ENCODE measurements at regions not wholly inside any gene's neighbourhood (a gene's known extent, or its start where the extent isn't known, plus 50 kb on each side); places are given as distances from the start of the nearest gene placed in this dataset.
A peak's percentile ranks its signal among the peaks of the same experiment; 100 is the strongest.

DNA sequence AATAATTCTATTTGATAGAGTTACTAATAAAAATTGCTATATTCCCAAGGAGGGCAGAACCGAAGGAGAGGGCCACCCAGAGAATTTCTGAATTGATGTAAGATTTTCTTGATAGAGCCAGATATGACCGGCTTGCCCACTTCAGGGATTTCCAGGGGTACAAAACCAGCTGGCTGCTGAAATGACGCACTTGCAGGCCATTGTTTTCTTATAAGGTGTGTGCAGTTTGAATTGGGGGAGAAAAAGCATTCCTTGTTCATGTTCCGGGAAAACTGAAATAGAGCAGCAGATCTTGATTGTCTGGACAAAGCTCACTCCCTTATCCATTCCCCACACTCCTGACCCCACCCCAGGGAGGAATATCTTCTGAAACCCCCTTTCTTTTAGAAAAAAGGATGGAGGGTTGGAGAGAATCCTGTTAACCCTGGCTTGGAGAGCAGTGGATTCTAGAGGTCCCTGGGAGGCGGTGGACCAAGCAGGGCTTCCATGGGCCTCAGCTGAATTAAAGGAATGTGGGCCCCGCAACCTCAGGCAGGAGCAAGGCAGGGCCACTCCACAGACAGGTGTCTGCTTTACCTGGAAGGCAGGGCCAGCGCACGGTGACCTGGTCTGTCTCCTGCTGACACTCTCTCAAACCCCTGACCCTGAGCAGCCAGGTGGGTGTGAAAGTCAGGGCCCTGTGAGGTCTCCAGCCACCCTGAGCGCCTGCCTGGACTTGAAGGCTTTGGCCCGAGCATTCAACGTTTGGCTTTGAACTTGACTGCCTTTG is 96.4 kb downstream of the TMEM170B start:
- Histone ChIP-seq H3K4me3 (ENCODE audit: low read length) (no peak overlapping the region), H3K27me3 (ENCODE audit: control insufficient read depth, insufficient read depth, low read length) (no peaks in the 10 kb centered on the region), H3K36me3 (ENCODE audit: control insufficient read depth, insufficient read depth, low read length) (no peaks in the 10 kb centered on the region), H3K4me1 (ENCODE audit: control insufficient read depth, insufficient read depth, low read length) (peaks cover 26% of the 10 kb centered on the region), H3K27ac (ENCODE audit: low read length) (no peak overlapping the region), H3K9me3 (replicated peaks; ENCODE audit: control insufficient read depth, low read depth, low read length) (no peaks in the 10 kb centered on the region)
- WGBS (ENCODE audit: insufficient coverage), result 87% methylated on average over 5 of the region's 11 CpGs
- DNase-seq, result no peak

GRCh38 chr6:11634948-11635347 is 97.4 kb downstream of the TMEM170B start:
- Histone ChIP-seq H3K27ac (ENCODE audit: low read length) (no peak overlapping the region), H3K4me1 (ENCODE audit: control insufficient read depth, insufficient read depth, low read length) (peaks cover 28% of the 10 kb centered on the region)
- WGBS (ENCODE audit: insufficient coverage), result 74% methylated on average over 2 of the region's 4 CpGs

DNA sequence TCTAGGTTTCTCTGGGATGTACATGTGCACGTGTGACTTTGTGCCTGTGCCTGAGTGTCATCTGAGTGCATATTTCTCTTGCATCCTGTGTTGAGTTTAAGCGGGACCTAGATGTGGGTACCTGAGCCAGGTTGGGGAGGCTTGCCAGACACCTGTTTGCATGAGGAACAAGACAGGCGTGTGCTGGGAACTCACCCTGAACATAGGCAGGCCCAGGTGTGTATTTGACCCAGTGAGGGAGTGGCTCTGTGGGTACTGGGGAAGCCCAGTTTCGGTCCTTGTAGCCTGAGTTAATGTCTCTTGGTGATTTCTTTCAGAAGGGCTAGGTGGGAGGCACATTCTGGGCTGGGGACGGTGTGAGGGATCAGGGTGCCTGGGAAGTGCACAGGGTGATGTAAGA is 98.6 kb downstream of the TMEM170B start:
- no peaks in the 10 kb centered on the region for H3K27me3 ChIP-seq (ENCODE audit: control insufficient read depth, insufficient read depth, low read length)
- no peak for DNase-seq
- WGBS (ENCODE audit: insufficient coverage), result 87% methylated on average over 5 of the region's 5 CpGs

More at GRCh38 chr6:11634948-11635347, 97.4 kb downstream of the TMEM170B start:
- no peaks in the 10 kb centered on the region for H3K9me3 ChIP-seq (replicated peaks; ENCODE audit: control insufficient read depth, low read depth, low read length)
- no peaks in the 10 kb centered on the region for H3K36me3 ChIP-seq (ENCODE audit: control insufficient read depth, insufficient read depth, low read length)
- H3K27me3 ChIP-seq (ENCODE audit: control insufficient read depth, insufficient read depth, low read length), result no peaks in the 10 kb centered on the region
- no peak for DNase-seq
- no peak overlapping the region for H3K4me3 ChIP-seq (ENCODE audit: low read length)

DNA sequence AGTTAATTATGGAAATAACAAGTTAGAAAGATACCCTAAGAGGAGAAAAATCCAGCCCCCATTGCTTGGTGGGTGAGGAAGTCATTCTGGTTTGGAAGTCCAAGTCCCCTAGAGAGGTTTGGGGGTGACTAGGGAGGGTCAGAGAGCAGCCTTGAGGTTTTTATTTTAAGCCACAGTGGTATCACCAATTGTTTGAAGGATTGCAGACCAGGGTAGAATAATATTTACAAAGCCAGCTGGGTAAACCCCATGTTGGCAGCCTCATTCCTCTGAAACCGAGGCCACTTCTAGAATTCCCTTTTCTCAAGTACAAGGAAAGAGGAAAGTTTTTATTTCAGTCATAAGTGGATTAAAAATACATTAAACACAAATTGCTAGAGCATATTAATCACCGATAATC is 99.7 kb downstream of the TMEM170B start:
- Histone ChIP-seq H3K9me3 (replicated peaks; ENCODE audit: control insufficient read depth, low read depth, low read length) (no peaks in the 10 kb centered on the region), H3K4me3 (ENCODE audit: low read length) (no peak overlapping the region), H3K27me3 (ENCODE audit: control insufficient read depth, insufficient read depth, low read length) (no peaks in the 10 kb centered on the region), H3K27ac (ENCODE audit: low read length) (no peak overlapping the region), H3K36me3 (ENCODE audit: control insufficient read depth, insufficient read depth, low read length) (no peaks in the 10 kb centered on the region), H3K4me1 (ENCODE audit: control insufficient read depth, insufficient read depth, low read length) (peaks cover 14% of the 10 kb centered on the region)
- WGBS (ENCODE audit: insufficient coverage), result no CpG with 5 or more reads among the region's 2 CpGs
- DNase-seq, result no peak

More for the DNA sequence above, 98.6 kb downstream of the TMEM170B start:
- no peak overlapping the region for H3K4me3 ChIP-seq (ENCODE audit: low read length)
- H3K27ac ChIP-seq (ENCODE audit: low read length), result no peak overlapping the region
- no peaks in the 10 kb centered on the region for H3K9me3 ChIP-seq (replicated peaks; ENCODE audit: control insufficient read depth, low read depth, low read length)
- H3K36me3 ChIP-seq (ENCODE audit: control insufficient read depth, insufficient read depth, low read length), result no peaks in the 10 kb centered on the region
- peaks cover 24% of the 10 kb centered on the region for H3K4me1 ChIP-seq (ENCODE audit: control insufficient read depth, insufficient read depth, low read length)

DNA sequence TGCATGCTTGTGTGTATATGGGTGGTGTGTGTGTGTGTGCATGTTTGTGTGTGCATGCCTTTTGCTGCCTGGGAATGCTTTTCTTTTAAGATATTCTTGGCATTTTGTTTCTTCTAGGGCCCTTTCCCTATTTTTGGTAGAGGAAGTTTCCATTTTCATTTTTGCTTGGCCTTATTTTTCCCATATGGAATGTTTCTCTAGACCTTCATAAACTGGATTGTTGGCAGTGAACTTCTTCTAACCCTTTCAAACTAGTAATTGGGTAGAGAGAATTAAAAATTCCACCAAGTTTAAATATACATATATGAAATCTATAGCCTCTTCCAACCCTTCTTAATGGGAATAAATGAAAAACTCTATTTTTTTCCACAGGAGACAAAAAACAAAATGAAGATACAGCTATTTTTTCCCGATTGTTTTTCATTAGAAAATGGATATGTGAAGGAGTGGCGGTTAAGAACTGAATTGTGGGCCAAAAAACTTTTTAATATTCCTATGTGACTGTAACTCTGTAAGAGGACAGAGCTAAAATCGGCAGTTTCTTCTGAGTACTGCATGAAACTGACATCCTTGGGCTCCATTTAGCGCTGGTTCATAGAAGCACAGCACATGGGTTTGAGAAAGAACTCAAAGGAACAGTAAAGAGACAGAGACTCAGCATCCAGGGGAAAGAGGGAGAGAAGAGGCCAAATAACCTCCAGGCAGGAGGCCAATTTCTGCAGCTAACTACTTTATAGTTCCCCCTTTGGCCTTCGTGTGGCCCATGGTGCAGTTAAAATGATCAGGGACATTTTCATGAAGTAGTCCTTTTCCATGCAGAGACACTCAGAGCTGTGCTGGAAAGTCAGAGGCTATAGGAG is 102.1 kb downstream of the TMEM170B start:
- no peak overlapping the region for H3K4me3 ChIP-seq (ENCODE audit: low read length)
- H3K36me3 ChIP-seq (ENCODE audit: control insufficient read depth, insufficient read depth, low read length), result no peaks in the 10 kb centered on the region
- 28% methylated on average over 2 of the region's 5 CpGs for WGBS (ENCODE audit: insufficient coverage)
- DNase-seq, result peak; percentile 80
- no peaks in the 10 kb centered on the region for H3K27me3 ChIP-seq (ENCODE audit: control insufficient read depth, insufficient read depth, low read length)
- no peaks in the 10 kb centered on the region for H3K9me3 ChIP-seq (replicated peaks; ENCODE audit: control insufficient read depth, low read depth, low read length)
- H3K27ac ChIP-seq (ENCODE audit: low read length), result peak overlapping the region; percentile 5
- H3K4me1 ChIP-seq (ENCODE audit: control insufficient read depth, insufficient read depth, low read length), result peaks cover 4% of the 10 kb centered on the region

DNA sequence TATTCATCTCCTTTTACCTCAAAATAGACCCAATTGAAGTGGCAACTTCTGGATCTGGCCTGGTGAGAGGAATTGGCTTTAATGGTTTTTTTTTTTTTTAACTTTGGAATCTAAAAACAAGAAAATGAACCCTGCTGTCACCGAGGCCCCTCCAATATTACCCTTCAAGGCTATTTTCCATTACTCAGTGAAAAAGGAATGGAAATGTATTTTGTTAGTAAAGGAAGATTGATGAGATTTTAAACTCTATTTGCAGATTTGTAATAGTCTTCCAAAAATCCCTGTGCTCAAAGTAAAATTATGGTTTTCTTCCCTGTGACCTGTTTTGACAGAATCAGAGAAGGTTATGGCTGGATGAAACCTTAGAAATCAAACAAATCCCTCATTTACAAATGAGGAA is 102.9 kb downstream of the TMEM170B start:
- Histone ChIP-seq H3K4me3 (ENCODE audit: low read length) (no peak overlapping the region), H3K9me3 (replicated peaks; ENCODE audit: control insufficient read depth, low read depth, low read length) (no peaks in the 10 kb centered on the region), H3K4me1 (ENCODE audit: control insufficient read depth, insufficient read depth, low read length) (peaks cover 4% of the 10 kb centered on the region), H3K27ac (ENCODE audit: low read length) (no peak overlapping the region), H3K36me3 (ENCODE audit: control insufficient read depth, insufficient read depth, low read length) (no peaks in the 10 kb centered on the region), H3K27me3 (ENCODE audit: control insufficient read depth, insufficient read depth, low read length) (no peaks in the 10 kb centered on the region)
- no CpG with 5 or more reads among the region's 1 CpG for WGBS (ENCODE audit: insufficient coverage)
- DNase-seq, result peak; percentile 60

DNA sequence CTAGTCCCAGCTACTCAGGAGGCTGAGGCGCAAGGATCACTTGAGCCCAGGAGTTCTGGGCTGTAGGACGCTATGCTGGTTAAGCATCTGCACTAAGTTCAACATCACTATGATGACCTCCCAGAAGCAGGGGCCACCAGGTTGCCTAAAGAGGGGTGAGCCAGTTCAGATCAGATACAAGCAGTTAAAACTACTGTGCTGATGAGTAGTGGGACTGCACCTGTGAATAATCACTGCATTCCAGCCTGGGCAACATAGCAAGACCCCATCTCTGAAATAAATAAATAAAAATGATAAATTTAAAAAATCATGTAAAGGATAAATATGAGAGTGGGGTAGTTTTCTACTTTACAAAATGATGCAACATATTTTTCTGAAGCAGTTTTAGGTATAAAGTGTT is 106.5 kb downstream of the TMEM170B start:
- no peak for DNase-seq
- Histone ChIP-seq H3K27ac (ENCODE audit: low read length) (no peak overlapping the region), H3K36me3 (ENCODE audit: control insufficient read depth, insufficient read depth, low read length) (no peaks in the 10 kb centered on the region), H3K9me3 (replicated peaks; ENCODE audit: control insufficient read depth, low read depth, low read length) (peaks cover 11% of the 10 kb centered on the region), H3K27me3 (ENCODE audit: control insufficient read depth, insufficient read depth, low read length) (no peaks in the 10 kb centered on the region), H3K4me1 (ENCODE audit: control insufficient read depth, insufficient read depth, low read length) (peaks cover 4% of the 10 kb centered on the region), H3K4me3 (ENCODE audit: low read length) (no peak overlapping the region)
- WGBS (ENCODE audit: insufficient coverage), result no CpG with 5 or more reads among the region's 2 CpGs

DNA sequence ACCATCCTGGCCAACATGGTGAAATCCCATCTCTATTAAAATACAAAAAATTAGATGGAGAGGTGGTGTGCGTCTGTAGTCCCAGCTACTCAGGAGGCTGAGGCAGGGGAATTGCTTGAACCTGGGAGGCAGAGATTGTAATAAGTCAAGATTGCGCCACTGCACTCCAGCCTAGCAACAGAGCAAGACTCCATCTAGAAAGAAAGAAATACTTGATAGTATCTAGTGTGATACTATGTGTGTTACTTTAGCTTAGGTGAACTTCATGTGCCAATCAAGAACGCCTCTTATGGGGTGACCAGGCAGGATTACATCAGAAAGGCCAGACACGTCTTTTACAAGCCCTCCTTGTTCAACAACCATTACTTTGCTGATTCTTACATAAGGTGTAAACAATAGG is 107.1 kb downstream of the TMEM170B start:
- H3K36me3 ChIP-seq (ENCODE audit: control insufficient read depth, insufficient read depth, low read length), result no peaks in the 10 kb centered on the region
- peaks cover 4% of the 10 kb centered on the region for H3K4me1 ChIP-seq (ENCODE audit: control insufficient read depth, insufficient read depth, low read length)
- no peak overlapping the region for H3K27ac ChIP-seq (ENCODE audit: low read length)
- H3K4me3 ChIP-seq (ENCODE audit: low read length), result no peak overlapping the region
- H3K9me3 ChIP-seq (replicated peaks; ENCODE audit: control insufficient read depth, low read depth, low read length), result peaks cover 11% of the 10 kb centered on the region
- no peak for DNase-seq
- WGBS (ENCODE audit: insufficient coverage), result no CpG with 5 or more reads among the region's 4 CpGs
- H3K27me3 ChIP-seq (ENCODE audit: control insufficient read depth, insufficient read depth, low read length), result no peaks in the 10 kb centered on the region

DNA sequence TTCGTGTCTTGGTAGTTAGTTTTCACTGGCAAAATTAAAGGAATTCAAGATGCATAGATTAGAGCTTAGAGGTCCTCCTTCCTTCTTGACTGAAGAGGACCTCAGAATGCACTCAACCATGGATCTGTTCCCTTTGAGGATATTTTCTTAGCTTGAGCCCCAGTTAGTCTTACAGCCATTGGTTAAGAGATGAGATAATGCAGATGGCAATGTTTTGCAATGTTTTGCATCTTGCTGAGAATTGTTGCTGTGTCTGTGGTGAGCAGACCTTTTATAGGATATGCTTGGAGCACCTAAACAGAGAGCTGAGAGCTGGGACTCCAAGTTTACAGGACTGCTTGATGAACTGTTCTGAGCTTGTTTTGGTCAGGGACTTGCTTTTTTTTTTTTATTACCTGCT is 107.5 kb downstream of the TMEM170B start:
- no peak for DNase-seq
- Histone ChIP-seq H3K27ac (ENCODE audit: low read length) (no peak overlapping the region), H3K9me3 (replicated peaks; ENCODE audit: control insufficient read depth, low read depth, low read length) (peaks cover 11% of the 10 kb centered on the region), H3K27me3 (ENCODE audit: control insufficient read depth, insufficient read depth, low read length) (no peaks in the 10 kb centered on the region), H3K4me3 (ENCODE audit: low read length) (no peak overlapping the region), H3K4me1 (ENCODE audit: control insufficient read depth, insufficient read depth, low read length) (peaks cover under 1% of the 10 kb centered on the region), H3K36me3 (ENCODE audit: control insufficient read depth, insufficient read depth, low read length) (no peaks in the 10 kb centered on the region)
- no CpG with 5 or more reads among the region's 1 CpG for WGBS (ENCODE audit: insufficient coverage)

DNA sequence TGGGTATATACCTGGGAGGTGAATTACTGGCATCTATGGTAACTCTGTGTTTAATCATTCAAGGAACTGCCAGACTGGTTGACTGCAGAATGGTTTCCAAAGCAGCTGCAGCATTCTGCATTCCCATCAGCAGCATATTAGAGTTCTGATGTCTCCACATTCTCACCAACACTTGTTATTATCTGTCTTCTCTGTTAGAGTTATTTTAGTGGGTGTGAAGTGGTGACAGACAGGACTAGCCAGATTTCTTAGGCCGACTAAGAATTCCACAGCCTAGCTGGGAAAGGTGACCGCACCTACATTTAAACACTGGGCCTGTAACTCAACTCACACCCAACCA is 110.9 kb downstream of the TMEM170B start:
- Histone ChIP-seq H3K4me3 (ENCODE audit: low read length) (no peak overlapping the region), H3K27me3 (ENCODE audit: control insufficient read depth, insufficient read depth, low read length) (no peaks in the 10 kb centered on the region), H3K36me3 (ENCODE audit: control insufficient read depth, insufficient read depth, low read length) (no peaks in the 10 kb centered on the region), H3K27ac (ENCODE audit: low read length) (no peak overlapping the region), H3K9me3 (replicated peaks; ENCODE audit: control insufficient read depth, low read depth, low read length) (peaks cover 11% of the 10 kb centered on the region), H3K4me1 (ENCODE audit: control insufficient read depth, insufficient read depth, low read length) (peaks cover 10% of the 10 kb centered on the region)
- no peak for DNase-seq
- no CpG with 5 or more reads among the region's 2 CpGs for WGBS (ENCODE audit: insufficient coverage)

Measured in muscle of leg (tissue), 3 donors.